Uterus (tissue), 2 donors: ENCODE measurements at regions not wholly inside any gene's neighbourhood (a gene's known extent, or its start where the extent isn't known, plus 50 kb on each side); places are given as distances from the start of the nearest gene placed in this dataset.

Source experiments
- CTCF ChIP-seq, 4 experiments: fragments of 200-600 bp in 2 of 4; fragments of 450-650 bp in 2 of 4; sonication (generic) in 2 of 4; IDR thresholded peaks; one replicate each; pipeline ENCODE4 v1.5.1; 2016 to 2019; ENCODE audit warnings: antibody characterized with exemption in 4 of 4, mild to moderate bottlenecking in 2 of 4, moderate library complexity in 1 of 4
- POLR2A ChIP-seq, 2 donors: fragments of 450-650 bp; IDR thresholded peaks; one replicate each; pipeline ENCODE4 v1.6.1; 2016; ENCODE audit warnings: antibody characterized with exemption in 2 of 2, mild to moderate bottlenecking in 1 of 2, moderate library complexity in 1 of 2

DNA sequence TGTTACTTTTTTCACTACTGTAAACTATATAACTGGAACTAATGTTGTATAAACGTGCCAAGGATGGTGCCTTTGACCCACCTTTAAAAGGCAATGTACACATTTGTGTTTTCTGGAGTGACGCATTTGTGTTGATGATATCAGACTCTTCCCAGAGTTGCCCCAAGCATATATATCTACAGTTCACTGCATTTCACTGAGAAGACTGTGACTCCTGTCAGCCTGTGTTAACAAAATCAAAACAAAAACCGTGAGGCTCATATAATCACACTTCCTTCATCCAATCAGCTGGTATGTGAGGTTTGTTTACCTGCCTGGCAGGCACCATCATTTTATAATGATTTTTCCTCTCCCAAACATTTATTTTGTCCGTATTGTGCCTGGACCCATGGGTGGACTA, 117.6 kb upstream of the ROBO1 start:
- TF ChIP-seq CTCF (IDR thresholded peaks at IDR 0.05) (no peak), POLR2A (IDR thresholded peaks at IDR 0.05) (no peak)
